Fibroblast of pulmonary artery (primary cell): ENCODE measurements at regions not wholly inside any gene's neighbourhood (a gene's known extent, or its start where the extent isn't known, plus 50 kb on each side); places are given as distances from the start of the nearest gene placed in this dataset.

Experiments
- DNase-seq: peaks from one replicate; pipeline ENCODE4 v3.0.0-alpha.2; 2010; ENCODE audit warnings: low read depth
- H3K4me3 ChIP-seq: replicated peaks from 2 replicates; pipeline ENCODE4 v1.5.1; 2011; ENCODE audit warnings: low read depth, mild to moderate bottlenecking, control low read depth, low read length, moderate library complexity
- CTCF ChIP-seq: IDR thresholded peaks from 2 replicates; pipeline ENCODE4 v1.5.1; 2011; ENCODE audit warnings: mild to moderate bottlenecking, control low read depth, low read length, inconsistent platforms; ENCODE audit errors: missing control alignments

GRCh38 chr2:150555611-150556356 lies 68.3 kb upstream of the RND3 start:
- DNase-seq: no peak
- no peak overlapping the region for H3K4me3 ChIP-seq
- no peak for TF ChIP-seq CTCF

- H3K4me3 ChIP-seq: no peak overlapping the region
- TF ChIP-seq CTCF: no peak
- DNase-seq: no peak
Observed at GRCh38 chr2:150554046-150554445, 66.6 kb upstream of the RND3 start.

GRCh38 chr2:150552041-150552820 lies 64.8 kb upstream of the RND3 start:
- H3K4me3 ChIP-seq: no peak overlapping the region
- DNase-seq: no peak
- TF ChIP-seq CTCF: no peak

GRCh38 chr2:150549381-150549780 lies 61.9 kb upstream of the RND3 start:
- DNase-seq: peak; percentile 33
- H3K4me3 ChIP-seq: no peak overlapping the region
- no peak for TF ChIP-seq CTCF

GRCh38 chr2:150548527-150548926 lies 61.1 kb upstream of the RND3 start:
- peak; percentile 51 for TF ChIP-seq CTCF
- DNase-seq: peak; percentile 41
- no peak overlapping the region for H3K4me3 ChIP-seq

- DNase-seq: no peak
- no peak overlapping the region for H3K4me3 ChIP-seq
- TF ChIP-seq CTCF: no peak
Observed at GRCh38 chr2:150545916-150546315, 58.4 kb upstream of the RND3 start.
